ENCODE measurements at regions not wholly inside any gene's neighbourhood (a gene's known extent, or its start where the extent isn't known, plus 50 kb on each side); places are given as distances from the start of the nearest gene placed in this dataset.

- no peak for DNase-seq (ENCODE audit: low read depth)
- H3K27me3 ChIP-seq (ENCODE audit: control insufficient read depth, insufficient read depth, low read length) = no peaks in the 10 kb centered on the region
- no peak for TF ChIP-seq CTCF (IDR thresholded peaks at IDR 0.05; ENCODE audit: insufficient read depth, low read length, severe bottlenecking)
- H3K36me3 ChIP-seq (ENCODE audit: control insufficient read depth, insufficient read depth, low read length) = no peaks in the 10 kb centered on the region
- no peak for FAIRE-seq
- no peak overlapping the region for H3K4me3 ChIP-seq (ENCODE audit: low read depth, low read length)
Observed at GRCh38 chr14:84445486-84445885, 1084.5 kb upstream of the FLRT2 start.

GRCh38 chr14:84446250-84446649, 1083.7 kb upstream of the FLRT2 start:
- no peaks in the 10 kb centered on the region for H3K27me3 ChIP-seq (ENCODE audit: control insufficient read depth, insufficient read depth, low read length)
- H3K4me3 ChIP-seq (ENCODE audit: low read depth, low read length) = no peak overlapping the region
- FAIRE-seq (no peak), DNase-seq (ENCODE audit: low read depth) (no peak)
- TF ChIP-seq CTCF (IDR thresholded peaks at IDR 0.05; ENCODE audit: insufficient read depth, low read length, severe bottlenecking) = no peak
- no peaks in the 10 kb centered on the region for H3K36me3 ChIP-seq (ENCODE audit: control insufficient read depth, insufficient read depth, low read length)

GRCh38 chr14:84453307-84453950, 1076.5 kb upstream of the FLRT2 start:
- Histone ChIP-seq H3K27me3 (ENCODE audit: control insufficient read depth, insufficient read depth, low read length) (no peaks in the 10 kb centered on the region), H3K36me3 (ENCODE audit: control insufficient read depth, insufficient read depth, low read length) (no peaks in the 10 kb centered on the region), H3K4me3 (ENCODE audit: low read depth, low read length) (no peak overlapping the region)
- no peak for TF ChIP-seq CTCF (IDR thresholded peaks at IDR 0.05; ENCODE audit: insufficient read depth, low read length, severe bottlenecking)
- DNase-seq (ENCODE audit: low read depth) = no peak
- no peak for FAIRE-seq

- Histone ChIP-seq H3K27me3 (ENCODE audit: control insufficient read depth, insufficient read depth, low read length) (no peaks in the 10 kb centered on the region), H3K36me3 (ENCODE audit: control insufficient read depth, insufficient read depth, low read length) (no peaks in the 10 kb centered on the region), H3K4me3 (ENCODE audit: low read depth, low read length) (no peak overlapping the region)
- DNase-seq (ENCODE audit: low read depth) (no peak), FAIRE-seq (no peak)
- no peak for TF ChIP-seq CTCF (IDR thresholded peaks at IDR 0.05; ENCODE audit: insufficient read depth, low read length, severe bottlenecking)
Observed at GRCh38 chr14:84454114-84454513, 1075.8 kb upstream of the FLRT2 start.

- Histone ChIP-seq H3K27me3 (ENCODE audit: control insufficient read depth, insufficient read depth, low read length) (no peaks in the 10 kb centered on the region), H3K36me3 (ENCODE audit: control insufficient read depth, insufficient read depth, low read length) (no peaks in the 10 kb centered on the region), H3K4me3 (ENCODE audit: low read depth, low read length) (no peak overlapping the region)
- FAIRE-seq (no peak), DNase-seq (ENCODE audit: low read depth) (no peak)
- no peak for TF ChIP-seq CTCF (IDR thresholded peaks at IDR 0.05; ENCODE audit: insufficient read depth, low read length, severe bottlenecking)
Observed at GRCh38 chr14:84456946-84457345, 1073.0 kb upstream of the FLRT2 start.

- FAIRE-seq = no peak
- Histone ChIP-seq H3K36me3 (ENCODE audit: control insufficient read depth, insufficient read depth, low read length) (no peaks in the 10 kb centered on the region), H3K4me3 (ENCODE audit: low read depth, low read length) (no peak overlapping the region), H3K27me3 (ENCODE audit: control insufficient read depth, insufficient read depth, low read length) (no peaks in the 10 kb centered on the region)
- no peak for TF ChIP-seq CTCF (IDR thresholded peaks at IDR 0.05; ENCODE audit: insufficient read depth, low read length, severe bottlenecking)
- DNase-seq (ENCODE audit: low read depth) = no peak
Observed at GRCh38 chr14:84458881-84459280, 1071.1 kb upstream of the FLRT2 start.
